Muscle of leg (tissue), 3 donors: ENCODE measurements at regions not wholly inside any gene's neighbourhood (a gene's known extent, or its start where the extent isn't known, plus 50 kb on each side); places are given as distances from the start of the nearest gene placed in this dataset.

Experiments
- DNase-seq: peaks from one replicate; pipeline ENCODE4 v3.0.0; 2013
- H3K27ac ChIP-seq: one replicate; pipeline ENCODE4 v1.5.1; 2013; ENCODE audit warnings: mild to moderate bottlenecking, low read length, control low read depth
- H3K27me3 ChIP-seq: one replicate; pipeline ENCODE4 v1.6.1; 2013; ENCODE audit warnings: low read length; ENCODE audit not compliant: control insufficient read depth, insufficient read depth
- H3K36me3 ChIP-seq: one replicate; pipeline ENCODE4 v1.6.1; 2013; ENCODE audit warnings: low read length; ENCODE audit not compliant: control insufficient read depth, insufficient read depth
- H3K4me1 ChIP-seq: one replicate; pipeline ENCODE4 v1.6.1; 2013; ENCODE audit warnings: low read length; ENCODE audit not compliant: control insufficient read depth, insufficient read depth
- H3K4me3 ChIP-seq: one replicate; pipeline ENCODE4 v1.5.1; 2013; ENCODE audit warnings: low read length, control low read depth
- H3K9me3 ChIP-seq: replicated peaks from 2 replicates; pipeline ENCODE4 v1.6.1; 2013; ENCODE audit warnings: low read depth, low read length; ENCODE audit not compliant: control insufficient read depth
- WGBS: methylation state at CpG from one replicate; pipeline ENCODE4 v1.1.5; 2013; ENCODE audit warnings: missing lambda C conversion rate; ENCODE audit not compliant: insufficient coverage; 5-methylcytosine and 5-hydroxymethylcytosine counted together

DNA sequence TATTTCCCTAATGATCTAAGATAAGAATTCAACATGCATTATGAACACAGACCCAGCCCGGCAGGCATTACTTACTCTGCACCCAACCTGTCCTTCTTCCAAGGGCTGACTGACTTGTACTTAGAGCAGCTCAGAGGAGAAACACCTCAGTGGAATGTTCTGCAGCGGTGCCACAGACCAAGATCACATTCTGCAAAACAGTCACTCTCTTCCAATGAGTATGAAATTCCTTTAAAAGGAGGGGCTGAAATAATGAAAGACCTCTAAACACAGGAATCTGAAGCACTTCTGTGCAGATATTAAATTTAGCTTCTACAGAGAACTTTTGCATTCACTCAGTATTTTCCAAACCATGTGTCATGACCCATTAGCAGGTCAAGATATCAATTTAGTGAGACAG is 172.9 kb downstream of the ZDHHC21 start:
- DNase-seq: no peak
- WGBS: 75% methylated on average over 1 of the region's 2 CpGs
- Histone ChIP-seq H3K36me3 (no peaks in the 10 kb centered on the region), H3K9me3 (no peaks in the 10 kb centered on the region), H3K27me3 (no peaks in the 10 kb centered on the region), H3K4me1 (peaks cover 15% of the 10 kb centered on the region), H3K27ac (no peak overlapping the region), H3K4me3 (no peak overlapping the region)

DNA sequence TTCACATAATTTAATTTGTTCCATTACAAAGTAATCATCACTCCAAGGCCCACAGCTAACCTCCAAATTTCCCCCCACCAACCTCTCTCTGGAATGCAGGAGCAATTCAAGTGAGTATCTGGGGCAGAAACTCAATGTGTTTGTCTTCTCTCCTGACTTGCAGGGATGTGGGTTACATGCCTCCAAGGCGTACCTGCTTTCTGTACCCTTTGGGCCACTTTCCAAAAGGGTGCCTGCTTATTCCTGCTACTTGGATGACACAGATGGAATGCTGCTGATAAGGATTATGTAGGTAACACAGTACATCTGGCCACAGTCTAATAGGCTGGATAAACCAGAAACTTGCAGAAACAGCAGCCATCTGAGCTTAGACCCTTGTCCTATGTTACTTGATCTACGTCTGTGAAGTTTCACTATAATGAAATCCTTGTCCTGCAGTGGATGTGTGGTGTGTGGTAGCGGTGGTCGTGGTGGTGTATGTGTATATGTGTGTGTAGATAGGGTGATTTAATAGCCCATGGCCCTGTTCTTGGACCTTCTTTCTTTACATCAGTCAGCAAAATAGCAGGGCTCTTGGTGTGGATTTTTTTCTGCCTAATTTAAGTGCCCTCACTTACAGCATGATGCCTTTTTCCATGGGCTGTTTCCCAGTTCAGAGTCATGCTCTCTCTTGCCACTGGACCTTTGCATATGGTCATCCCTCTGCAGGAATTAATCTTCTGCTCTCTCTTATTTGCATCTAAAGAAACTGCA is 175.9 kb downstream of the ZDHHC21 start:
- H3K27me3 ChIP-seq: no peaks in the 10 kb centered on the region
- no peaks in the 10 kb centered on the region for H3K9me3 ChIP-seq
- 100% methylated on average over 1 of the region's 4 CpGs for WGBS
- no peak overlapping the region for H3K4me3 ChIP-seq
- no peak for DNase-seq
- no peaks in the 10 kb centered on the region for H3K36me3 ChIP-seq
- peaks cover 18% of the 10 kb centered on the region for H3K4me1 ChIP-seq
- H3K27ac ChIP-seq: peak overlapping the region; percentile 38

DNA sequence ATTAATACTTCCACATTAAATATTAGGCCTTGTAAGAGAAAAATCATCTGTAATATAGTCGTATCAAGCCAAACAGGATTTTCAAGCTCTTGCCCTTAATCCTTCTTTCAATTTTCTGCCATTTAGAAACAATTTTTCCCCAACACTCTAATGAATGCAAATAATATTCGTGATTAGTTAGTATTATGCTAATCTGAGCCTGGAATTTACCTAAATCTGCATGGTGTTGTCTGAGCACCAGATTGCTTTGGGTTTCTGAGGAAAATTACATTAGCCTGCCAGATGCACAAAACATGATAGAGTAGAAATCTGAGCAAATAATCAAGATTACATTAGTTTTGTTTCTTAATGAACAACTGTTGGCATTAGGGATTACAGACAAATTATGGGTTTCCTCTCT is 176.6 kb downstream of the ZDHHC21 start:
- H3K36me3 ChIP-seq: no peaks in the 10 kb centered on the region
- no peaks in the 10 kb centered on the region for H3K9me3 ChIP-seq
- no peak overlapping the region for H3K27ac ChIP-seq
- H3K4me1 ChIP-seq: peaks cover 18% of the 10 kb centered on the region
- H3K27me3 ChIP-seq: no peaks in the 10 kb centered on the region
- no peak for DNase-seq
- H3K4me3 ChIP-seq: no peak overlapping the region
- no CpG with 5 or more reads among the region's 2 CpGs for WGBS

DNA sequence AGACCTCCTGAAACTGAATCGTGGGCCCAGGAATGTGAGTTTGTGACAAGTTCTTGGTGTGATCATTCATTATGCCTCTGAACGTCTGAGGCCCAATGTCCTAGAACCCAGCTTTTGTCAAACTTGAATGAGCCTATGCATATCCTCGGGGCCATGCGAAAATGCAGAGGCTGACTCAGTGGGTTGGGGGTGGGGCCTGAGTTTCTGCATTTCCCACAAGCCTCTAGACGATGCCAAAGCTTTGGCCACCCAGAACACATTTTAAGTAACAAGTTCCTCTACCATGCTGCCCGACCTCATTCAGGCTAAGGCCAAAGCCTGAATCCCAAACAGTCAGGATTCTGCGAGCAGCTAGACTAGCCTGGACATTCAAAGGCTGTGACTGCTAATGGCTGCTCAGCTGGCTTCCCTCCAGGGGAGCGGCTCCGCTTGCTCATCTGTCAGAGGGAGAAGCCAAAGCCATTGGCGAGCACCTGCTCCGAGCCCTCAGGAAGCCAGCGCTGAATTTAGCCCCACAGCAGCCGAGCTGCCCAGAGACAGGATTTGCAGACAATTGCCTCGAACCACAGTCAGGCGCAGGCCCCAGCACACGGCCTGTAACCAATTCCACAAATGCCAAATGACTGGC is 177.5 kb downstream of the ZDHHC21 start:
- H3K27me3 ChIP-seq: no peaks in the 10 kb centered on the region
- WGBS: 39% methylated on average over 12 of the region's 16 CpGs
- H3K27ac ChIP-seq: peak overlapping the region; percentile 56
- H3K36me3 ChIP-seq: no peaks in the 10 kb centered on the region
- DNase-seq: peak; percentile 89
- H3K4me1 ChIP-seq: peaks cover 18% of the 10 kb centered on the region
- no peak overlapping the region for H3K4me3 ChIP-seq
- H3K9me3 ChIP-seq: no peaks in the 10 kb centered on the region

DNA sequence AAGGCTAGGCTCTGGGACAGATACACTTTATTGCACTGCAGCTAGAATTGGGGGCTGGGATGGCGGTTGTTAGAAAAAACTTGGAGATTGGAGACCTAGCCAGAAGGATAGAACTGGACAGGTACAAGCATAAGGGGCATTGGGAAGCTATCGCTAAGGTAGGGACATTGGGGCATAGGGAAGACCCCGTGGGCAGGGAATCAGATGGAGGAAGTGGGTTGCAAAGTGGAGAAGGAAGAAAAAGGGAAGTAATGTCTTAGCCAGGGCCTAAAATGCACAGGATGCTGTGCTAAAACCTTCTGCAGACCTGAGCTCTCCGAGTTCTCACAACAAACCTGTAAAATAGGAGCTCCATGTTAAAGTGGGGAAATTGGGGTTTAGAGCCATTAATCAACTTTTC is 178.2 kb downstream of the ZDHHC21 start:
- Histone ChIP-seq H3K9me3 (no peaks in the 10 kb centered on the region), H3K4me3 (no peak overlapping the region), H3K4me1 (peaks cover 18% of the 10 kb centered on the region), H3K27me3 (no peaks in the 10 kb centered on the region), H3K27ac (no peak overlapping the region), H3K36me3 (no peaks in the 10 kb centered on the region)
- 94% methylated on average over 3 of the region's 4 CpGs for WGBS
- DNase-seq: no peak

DNA sequence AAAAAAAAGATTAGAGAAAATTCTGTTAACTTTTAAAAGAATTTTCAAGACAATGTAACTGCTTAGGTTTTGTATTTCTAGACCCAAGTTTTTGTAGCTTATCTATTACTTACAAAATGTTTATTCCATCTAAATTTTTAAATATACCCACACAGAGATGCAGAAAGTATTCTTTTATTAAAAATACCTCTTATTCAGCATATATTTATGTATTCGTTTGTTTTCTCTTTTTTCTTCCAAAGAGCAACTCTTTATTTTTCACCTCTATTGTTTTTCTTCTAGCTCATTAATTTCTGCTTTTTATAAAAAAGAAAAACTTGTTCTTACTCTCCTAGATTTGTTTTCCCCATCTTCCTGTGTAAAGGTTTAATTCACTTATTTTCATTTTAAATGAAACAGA is 180.3 kb downstream of the ZDHHC21 start:
- Histone ChIP-seq H3K27ac (no peak overlapping the region), H3K27me3 (no peaks in the 10 kb centered on the region), H3K36me3 (no peaks in the 10 kb centered on the region), H3K4me1 (peaks cover 18% of the 10 kb centered on the region), H3K9me3 (no peaks in the 10 kb centered on the region), H3K4me3 (no peak overlapping the region)
- no peak for DNase-seq
- WGBS: no CpG with 5 or more reads among the region's 1 CpG

DNA sequence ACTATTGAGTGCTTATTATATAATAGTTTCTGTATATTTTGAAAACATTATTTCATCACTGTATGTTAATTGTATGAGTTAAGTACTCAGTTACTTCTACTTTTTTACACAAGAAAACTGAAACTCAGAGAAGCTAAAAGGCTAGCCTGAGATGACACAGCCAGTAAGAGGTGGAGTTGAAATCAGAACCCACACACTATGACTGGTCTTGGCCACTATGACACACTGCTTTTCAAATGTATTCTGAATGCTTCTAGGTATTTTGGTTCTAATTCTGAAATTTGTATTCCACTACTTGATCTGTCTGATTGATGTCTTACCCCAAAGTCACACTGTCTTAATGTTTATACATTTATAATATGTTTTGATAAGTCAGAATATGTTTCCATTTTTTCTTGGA is 181.8 kb downstream of the ZDHHC21 start:
- H3K9me3 ChIP-seq: no peaks in the 10 kb centered on the region
- no peak overlapping the region for H3K27ac ChIP-seq
- no peaks in the 10 kb centered on the region for H3K27me3 ChIP-seq
- no peaks in the 10 kb centered on the region for H3K36me3 ChIP-seq
- DNase-seq: no peak
- H3K4me3 ChIP-seq: no peak overlapping the region
- peaks cover 10% of the 10 kb centered on the region for H3K4me1 ChIP-seq

DNA sequence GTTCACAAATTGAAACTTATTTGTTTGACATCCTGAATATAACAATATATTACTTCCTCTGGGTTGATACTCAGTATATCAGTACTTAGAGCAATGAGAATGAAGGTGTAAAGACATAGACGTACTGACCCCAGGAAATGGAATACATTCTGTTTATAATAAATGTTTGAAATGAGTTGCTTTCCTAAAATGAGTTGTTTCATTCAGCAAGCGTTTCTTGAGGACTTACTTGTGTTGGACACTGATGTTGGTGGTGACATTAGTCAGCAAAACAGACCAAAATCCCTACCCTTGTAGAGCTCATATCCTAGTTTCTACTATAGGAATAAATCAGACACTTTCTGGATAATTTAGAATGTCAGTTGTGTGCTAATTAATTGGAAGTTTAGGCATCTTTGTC is 184.3 kb downstream of the ZDHHC21 start:
- Histone ChIP-seq H3K27me3 (no peaks in the 10 kb centered on the region), H3K27ac (no peak overlapping the region), H3K4me3 (no peak overlapping the region), H3K36me3 (no peaks in the 10 kb centered on the region), H3K4me1 (no peaks in the 10 kb centered on the region), H3K9me3 (no peaks in the 10 kb centered on the region)
- WGBS: no CpG with 5 or more reads among the region's 2 CpGs
- DNase-seq: no peak

DNA sequence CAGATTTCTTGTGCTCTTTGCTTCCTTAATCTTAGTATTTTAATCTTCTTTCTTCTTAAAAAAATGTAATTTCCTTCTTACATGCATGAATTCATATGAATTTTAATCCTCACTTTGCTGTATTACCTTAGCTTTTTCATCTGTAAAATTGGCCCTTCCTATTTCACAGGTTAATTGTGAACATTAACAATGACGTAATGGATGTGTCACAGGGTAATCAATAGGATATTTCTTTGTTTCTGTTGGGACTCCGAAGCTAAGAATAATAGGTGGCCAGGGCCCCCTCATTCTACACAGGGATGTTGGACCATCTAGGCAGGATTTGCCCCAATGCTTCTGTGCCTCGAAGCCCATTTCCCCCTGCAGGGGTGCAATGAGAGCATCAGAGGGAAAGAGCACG is 187.4 kb upstream of the NFIB start:
- no peaks in the 10 kb centered on the region for H3K9me3 ChIP-seq
- H3K4me1 ChIP-seq: no peaks in the 10 kb centered on the region
- H3K4me3 ChIP-seq: no peak overlapping the region
- no peak for DNase-seq
- no peaks in the 10 kb centered on the region for H3K27me3 ChIP-seq
- no peak overlapping the region for H3K27ac ChIP-seq
- WGBS: 100% methylated on average over 1 of the region's 4 CpGs
- no peaks in the 10 kb centered on the region for H3K36me3 ChIP-seq

DNA sequence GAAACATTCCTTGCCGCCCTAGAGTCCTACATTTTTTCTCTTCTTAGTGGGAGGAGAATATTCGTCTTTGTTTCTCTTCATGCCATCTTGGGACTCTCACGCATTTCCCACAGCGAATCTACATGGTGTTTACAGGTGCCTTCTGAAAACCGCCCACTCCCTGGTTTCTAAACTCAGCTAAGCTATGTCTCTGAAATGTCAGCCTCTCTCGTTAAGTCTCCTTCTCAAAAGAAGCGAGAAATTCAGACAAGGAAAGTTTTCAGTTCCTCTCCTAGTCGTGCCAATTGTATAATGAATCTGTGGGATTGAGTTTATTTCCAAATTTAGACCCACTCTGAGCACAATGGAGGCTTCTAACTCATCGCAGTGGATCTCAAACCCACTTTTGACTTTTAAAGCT is 186.8 kb upstream of the NFIB start:
- Histone ChIP-seq H3K4me3 (no peak overlapping the region), H3K36me3 (no peaks in the 10 kb centered on the region), H3K9me3 (no peaks in the 10 kb centered on the region), H3K27me3 (no peaks in the 10 kb centered on the region), H3K27ac (no peak overlapping the region), H3K4me1 (no peaks in the 10 kb centered on the region)
- DNase-seq: no peak
- 87% methylated on average over 3 of the region's 9 CpGs for WGBS
